ENCODE measurements at regions not wholly inside any gene's neighbourhood (a gene's known extent, or its start where the extent isn't known, plus 50 kb on each side); places are given as distances from the start of the nearest gene placed in this dataset.

- H3K27me3 ChIP-seq (ENCODE audit: low read depth, low read length), result no peaks in the 10 kb centered on the region
- H3K4me1 ChIP-seq (ENCODE audit: low read length), result no peaks in the 10 kb centered on the region
- no peak overlapping the region for H3K9ac ChIP-seq (ENCODE audit: low read length)
- no peak overlapping the region for H2AFZ ChIP-seq (ENCODE audit: low read depth, low read length)
- TF ChIP-seq, protein P1, sequence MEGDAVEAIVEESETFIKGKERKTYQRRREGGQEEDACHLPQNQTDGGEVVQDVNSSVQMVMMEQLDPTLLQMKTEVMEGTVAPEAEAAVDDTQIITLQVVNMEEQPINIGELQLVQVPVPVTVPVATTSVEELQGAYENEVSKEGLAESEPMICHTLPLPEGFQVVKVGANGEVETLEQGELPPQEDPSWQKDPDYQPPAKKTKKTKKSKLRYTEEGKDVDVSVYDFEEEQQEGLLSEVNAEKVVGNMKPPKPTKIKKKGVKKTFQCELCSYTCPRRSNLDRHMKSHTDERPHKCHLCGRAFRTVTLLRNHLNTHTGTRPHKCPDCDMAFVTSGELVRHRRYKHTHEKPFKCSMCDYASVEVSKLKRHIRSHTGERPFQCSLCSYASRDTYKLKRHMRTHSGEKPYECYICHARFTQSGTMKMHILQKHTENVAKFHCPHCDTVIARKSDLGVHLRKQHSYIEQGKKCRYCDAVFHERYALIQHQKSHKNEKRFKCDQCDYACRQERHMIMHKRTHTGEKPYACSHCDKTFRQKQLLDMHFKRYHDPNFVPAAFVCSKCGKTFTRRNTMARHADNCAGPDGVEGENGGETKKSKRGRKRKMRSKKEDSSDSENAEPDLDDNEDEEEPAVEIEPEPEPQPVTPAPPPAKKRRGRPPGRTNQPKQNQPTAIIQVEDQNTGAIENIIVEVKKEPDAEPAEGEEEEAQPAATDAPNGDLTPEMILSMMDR (IDR thresholded peaks at IDR 0.05; ENCODE audit: low read depth, low read length), result no peak
- no peak for TF ChIP-seq EZH2phosphoT487 (IDR thresholded peaks at IDR 0.05; ENCODE audit: low read depth)
- no peak overlapping the region for H3K4me3 ChIP-seq (ENCODE audit: low read length)
- H3K4me2 ChIP-seq (ENCODE audit: low read length), result no peak overlapping the region
- H3K79me2 ChIP-seq (ENCODE audit: low read length), result no peaks in the 10 kb centered on the region
- H3K27ac ChIP-seq (ENCODE audit: low read length), result no peak overlapping the region
- no peaks in the 10 kb centered on the region for H3K36me3 ChIP-seq (replicated peaks; ENCODE audit: low read depth, low read length)
- H4K20me1 ChIP-seq (ENCODE audit: insufficient read depth, low read length), result no peaks in the 10 kb centered on the region
- H3K9me3 ChIP-seq (ENCODE audit: insufficient read depth, low read length), result no peaks in the 10 kb centered on the region
Measured at GRCh38 chrX:43239356-43239755, 416.7 kb upstream of the MAOA start.

GRCh38 chrX:43255596-43255995 lies 400.5 kb upstream of the MAOA start:
- Histone ChIP-seq H3K9ac (ENCODE audit: low read length) (no peak overlapping the region), H3K9me3 (ENCODE audit: insufficient read depth, low read length) (no peaks in the 10 kb centered on the region), H3K4me1 (ENCODE audit: low read length) (no peaks in the 10 kb centered on the region), H3K36me3 (replicated peaks; ENCODE audit: low read depth, low read length) (no peaks in the 10 kb centered on the region), H2AFZ (ENCODE audit: low read depth, low read length) (no peak overlapping the region), H4K20me1 (ENCODE audit: insufficient read depth, low read length) (no peaks in the 10 kb centered on the region), H3K79me2 (ENCODE audit: low read length) (no peaks in the 10 kb centered on the region), H3K4me3 (ENCODE audit: low read length) (no peak overlapping the region), H3K27me3 (ENCODE audit: low read depth, low read length) (no peaks in the 10 kb centered on the region), H3K4me2 (ENCODE audit: low read length) (no peak overlapping the region), H3K27ac (ENCODE audit: low read length) (no peak overlapping the region)
- TF ChIP-seq EZH2phosphoT487 (IDR thresholded peaks at IDR 0.05; ENCODE audit: low read depth), result no peak
- TF ChIP-seq, protein P1 (IDR thresholded peaks at IDR 0.05; ENCODE audit: low read depth, low read length), result no peak

DNA sequence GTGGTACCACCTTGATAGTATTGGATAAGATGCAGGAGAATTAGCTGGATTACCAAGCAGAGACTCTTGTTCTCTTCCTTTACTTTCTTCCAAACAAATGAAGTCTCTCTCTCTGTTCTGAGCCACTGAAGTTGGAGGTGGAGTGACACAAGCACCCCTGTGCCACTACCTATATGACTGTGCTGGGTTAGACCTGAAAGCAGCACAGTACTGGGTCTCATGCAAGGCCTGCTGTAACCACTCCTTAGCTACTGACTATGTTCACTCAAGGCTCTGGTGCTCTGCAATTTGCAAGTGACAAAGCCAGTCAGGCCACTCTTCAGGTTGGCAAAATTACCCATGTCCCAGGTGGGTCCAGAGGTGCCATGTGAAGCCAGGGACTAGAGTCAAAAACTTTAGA lies 389.6 kb upstream of the MAOA start:
- no peak overlapping the region for H3K27ac ChIP-seq (ENCODE audit: low read length)
- no peaks in the 10 kb centered on the region for H3K9me3 ChIP-seq (ENCODE audit: insufficient read depth, low read length)
- H3K4me3 ChIP-seq (ENCODE audit: low read length), result no peak overlapping the region
- no peak overlapping the region for H3K4me2 ChIP-seq (ENCODE audit: low read length)
- H3K9ac ChIP-seq (ENCODE audit: low read length), result no peak overlapping the region
- H3K36me3 ChIP-seq (replicated peaks; ENCODE audit: low read depth, low read length), result no peaks in the 10 kb centered on the region
- no peaks in the 10 kb centered on the region for H4K20me1 ChIP-seq (ENCODE audit: insufficient read depth, low read length)
- no peaks in the 10 kb centered on the region for H3K79me2 ChIP-seq (ENCODE audit: low read length)
- TF ChIP-seq EZH2phosphoT487 (IDR thresholded peaks at IDR 0.05; ENCODE audit: low read depth), result no peak
- TF ChIP-seq, protein P1 (IDR thresholded peaks at IDR 0.05; ENCODE audit: low read depth, low read length), result no peak
- no peak overlapping the region for H2AFZ ChIP-seq (ENCODE audit: low read depth, low read length)
- no peaks in the 10 kb centered on the region for H3K4me1 ChIP-seq (ENCODE audit: low read length)
- H3K27me3 ChIP-seq (ENCODE audit: low read depth, low read length), result no peaks in the 10 kb centered on the region

GRCh38 chrX:43267652-43268051 lies 388.4 kb upstream of the MAOA start:
- no peak overlapping the region for H3K4me2 ChIP-seq (ENCODE audit: low read length)
- H3K4me3 ChIP-seq (ENCODE audit: low read length), result no peak overlapping the region
- H3K27ac ChIP-seq (ENCODE audit: low read length), result no peak overlapping the region
- TF ChIP-seq, protein P1 (IDR thresholded peaks at IDR 0.05; ENCODE audit: low read depth, low read length), result no peak
- TF ChIP-seq EZH2phosphoT487 (IDR thresholded peaks at IDR 0.05; ENCODE audit: low read depth), result no peak
- H2AFZ ChIP-seq (ENCODE audit: low read depth, low read length), result no peak overlapping the region
- no peaks in the 10 kb centered on the region for H4K20me1 ChIP-seq (ENCODE audit: insufficient read depth, low read length)
- H3K36me3 ChIP-seq (replicated peaks; ENCODE audit: low read depth, low read length), result no peaks in the 10 kb centered on the region
- no peak overlapping the region for H3K9ac ChIP-seq (ENCODE audit: low read length)
- no peaks in the 10 kb centered on the region for H3K4me1 ChIP-seq (ENCODE audit: low read length)
- H3K79me2 ChIP-seq (ENCODE audit: low read length), result no peaks in the 10 kb centered on the region
- H3K27me3 ChIP-seq (ENCODE audit: low read depth, low read length), result no peaks in the 10 kb centered on the region
- H3K9me3 ChIP-seq (ENCODE audit: insufficient read depth, low read length), result no peaks in the 10 kb centered on the region
